ENCODE measurements at regions not wholly inside any gene's neighbourhood (a gene's known extent, or its start where the extent isn't known, plus 50 kb on each side); places are given as distances from the start of the nearest gene placed in this dataset.

- H3K4me3 ChIP-seq (ENCODE audit: low read length), result no peak overlapping the region
- no peak for TF ChIP-seq CTCF (conservative IDR thresholded peaks at IDR 0.05; ENCODE audit: low read depth, low read length)
- no peak for DNase-seq (ENCODE audit: low read depth)
Measured at GRCh38 chr7:136058546-136058945, 81.4 kb upstream of the MTPN start.

- no peak for TF ChIP-seq CTCF (conservative IDR thresholded peaks at IDR 0.05; ENCODE audit: low read depth, low read length)
- DNase-seq (ENCODE audit: low read depth), result no peak
- H3K4me3 ChIP-seq (ENCODE audit: low read length), result no peak overlapping the region
Measured at GRCh38 chr7:136057509-136057908, 80.3 kb upstream of the MTPN start.

GRCh38 chr7:136056651-136057231 lies 79.6 kb upstream of the MTPN start:
- no peak for TF ChIP-seq CTCF (conservative IDR thresholded peaks at IDR 0.05; ENCODE audit: low read depth, low read length)
- H3K4me3 ChIP-seq (ENCODE audit: low read length), result no peak overlapping the region
- DNase-seq (ENCODE audit: low read depth), result no peak

GRCh38 chr7:136055266-136055665 lies 78.1 kb upstream of the MTPN start:
- TF ChIP-seq CTCF (conservative IDR thresholded peaks at IDR 0.05; ENCODE audit: low read depth, low read length), result no peak
- no peak for DNase-seq (ENCODE audit: low read depth)
- no peak overlapping the region for H3K4me3 ChIP-seq (ENCODE audit: low read length)

GRCh38 chr7:136053689-136054485 lies 76.7 kb upstream of the MTPN start:
- no peak overlapping the region for H3K4me3 ChIP-seq (ENCODE audit: low read length)
- TF ChIP-seq CTCF (conservative IDR thresholded peaks at IDR 0.05; ENCODE audit: low read depth, low read length), result no peak
- no peak for DNase-seq (ENCODE audit: low read depth)

GRCh38 chr7:136051203-136051928 lies 74.2 kb upstream of the MTPN start:
- no peak overlapping the region for H3K4me3 ChIP-seq (ENCODE audit: low read length)
- TF ChIP-seq CTCF (conservative IDR thresholded peaks at IDR 0.05; ENCODE audit: low read depth, low read length), result no peak
- DNase-seq (ENCODE audit: low read depth), result no peak
